Renal cortical epithelial cell (primary cell): ENCODE measurements at regions not wholly inside any gene's neighbourhood (a gene's known extent, or its start where the extent isn't known, plus 50 kb on each side); places are given as distances from the start of the nearest gene placed in this dataset.

Experiments used
- DNase-seq: peaks from one replicate; pipeline ENCODE4 v3.0.0-alpha.2; 2011; ENCODE audit warnings: low read depth

- no peak for DNase-seq
Observed at GRCh38 chr1:80801695-80802094, 999.0 kb upstream of the ADGRL2 start.

GRCh38 chr1:80799457-80799856, 1001.3 kb upstream of the ADGRL2 start:
- no peak for DNase-seq

GRCh38 chr1:80779275-80779674, 1021.5 kb upstream of the ADGRL2 start:
- no peak for DNase-seq

- DNase-seq, result no peak
Observed at GRCh38 chr1:80778094-80778840, 1022.5 kb upstream of the ADGRL2 start.

- DNase-seq, result no peak
Observed at GRCh38 chr1:80776266-80776665, 1024.5 kb upstream of the ADGRL2 start.

- DNase-seq, result no peak
Observed at GRCh38 chr1:80769208-80769750, 1031.5 kb upstream of the ADGRL2 start.

GRCh38 chr1:80767711-80768110, 1033.0 kb upstream of the ADGRL2 start:
- no peak for DNase-seq

- DNase-seq, result no peak
Observed at GRCh38 chr1:80759354-80759753, 1041.4 kb upstream of the ADGRL2 start.

- DNase-seq, result no peak
Observed at GRCh38 chr1:80755944-80756343, 1044.8 kb upstream of the ADGRL2 start.

GRCh38 chr1:80751204-80751603, 1049.5 kb upstream of the ADGRL2 start:
- no peak for DNase-seq

GRCh38 chr1:80731241-80731894, 1069.4 kb upstream of the ADGRL2 start:
- DNase-seq, result peak; percentile 26

- no peak for DNase-seq
Observed at GRCh38 chr1:80722611-80723010, 1078.1 kb upstream of the ADGRL2 start.

- DNase-seq, result no peak
Observed at GRCh38 chr1:80706526-80706925, 1094.2 kb upstream of the ADGRL2 start.

- DNase-seq, result no peak
Observed at GRCh38 chr1:80678438-80678837, 1122.3 kb upstream of the ADGRL2 start.

- DNase-seq, result peak; percentile 63
Observed at GRCh38 chr1:80675454-80675853, 1125.3 kb upstream of the ADGRL2 start.

GRCh38 chr1:80673935-80674597, 1126.7 kb upstream of the ADGRL2 start:
- DNase-seq, result peak; percentile 27

- no peak for DNase-seq
Observed at GRCh38 chr1:80668372-80668771, 1132.4 kb upstream of the ADGRL2 start.

GRCh38 chr1:80666073-80666472, 1134.7 kb upstream of the ADGRL2 start:
- no peak for DNase-seq

GRCh38 chr1:80659161-80659560, 1141.6 kb upstream of the ADGRL2 start:
- no peak for DNase-seq

- peak; percentile 36 for DNase-seq
Observed at GRCh38 chr1:80657707-80658106, 1143.0 kb upstream of the ADGRL2 start.

- peak; percentile 91 for DNase-seq
Observed at GRCh38 chr1:80657044-80657643, 1143.6 kb upstream of the ADGRL2 start.

GRCh38 chr1:80656641-80657040, 1144.1 kb upstream of the ADGRL2 start:
- DNase-seq, result peak; percentile 84
